GM23338 (cell line): ENCODE measurements at regions not wholly inside any gene's neighbourhood (a gene's known extent, or its start where the extent isn't known, plus 50 kb on each side); places are given as distances from the start of the nearest gene placed in this dataset.
A peak's percentile ranks its signal among the peaks of the same experiment; 100 is the strongest.

Source experiments
- ATAC-seq: fragments of 200-7000 bp; cut with Tn5 transposase; 3 replicates; pipeline ENCODE4 v1.9.1; 2020
- DNase-seq: peaks from one replicate; pipeline ENCODE4 v3.0.0-alpha.2; 2015; ENCODE audit warnings: low spot score
- H2AFZ ChIP-seq: fragments of 200-600 bp; sonication (generic); 2 replicates; pipeline ENCODE4 v1.8.0; 2016; ENCODE audit warnings: antibody characterized with exemption, mild to moderate bottlenecking, moderate library complexity
- H3F3A ChIP-seq: fragments of 200-600 bp; sonication (generic); replicated peaks from 2 replicates; pipeline ENCODE4 v1.8.0; 2017; ENCODE audit warnings: antibody characterized with exemption, mixed run types, low read depth
- H3K27ac ChIP-seq: fragments of 200-600 bp; sonication (generic); 2 replicates; pipeline ENCODE4 v1.6.1; 2016; ENCODE audit warnings: low read depth
- H3K27me3 ChIP-seq: fragments of 200-600 bp; sonication (generic); 2 replicates; pipeline ENCODE4 v1.8.0; 2016; ENCODE audit warnings: mild to moderate bottlenecking, mixed run types, moderate library complexity; ENCODE audit not compliant: insufficient read depth
- H3K36me3 ChIP-seq: fragments of 200-600 bp; sonication (generic); 2 replicates; pipeline ENCODE4 v1.8.0; 2016; ENCODE audit warnings: mild to moderate bottlenecking; ENCODE audit not compliant: insufficient read depth
- H3K4me1 ChIP-seq: fragments of 200-600 bp; sonication (generic); 2 replicates; pipeline ENCODE4 v1.8.0; 2016; ENCODE audit warnings: mild to moderate bottlenecking, moderate library complexity; ENCODE audit not compliant: insufficient read depth
- H3K4me2 ChIP-seq: fragments of 200-600 bp; sonication (generic); 2 replicates; pipeline ENCODE4 v1.7.1; 2017; ENCODE audit warnings: mixed run types
- H3K4me3 ChIP-seq: fragments of 200-600 bp; sonication (generic); 2 replicates; pipeline ENCODE4 v1.6.1; 2016; ENCODE audit warnings: mixed run types
- H3K79me2 ChIP-seq: fragments of 200-600 bp; sonication (generic); replicated peaks from 2 replicates; pipeline ENCODE4 v1.8.0; 2017; ENCODE audit warnings: mild to moderate bottlenecking; ENCODE audit not compliant: insufficient read depth
- H3K9me2 ChIP-seq: fragments of 200-600 bp; sonication (generic); 2 replicates; pipeline ENCODE4 v1.8.0; 2017; ENCODE audit not compliant: insufficient read depth
- H4K20me1 ChIP-seq: fragments of 200-600 bp; sonication (generic); replicated peaks from 2 replicates; pipeline ENCODE4 v1.8.0; 2017; ENCODE audit warnings: mild to moderate bottlenecking; ENCODE audit not compliant: insufficient read depth
- H3K27ac Mint-ChIP-seq: 2 replicates; pipeline ENCODE4 v1.8.0; 2020; ENCODE audit warnings: inconsistent platforms, mild to moderate bottlenecking, moderate library complexity, mixed read lengths
- H3K27me3 Mint-ChIP-seq: 3 replicates; pipeline ENCODE4 v1.8.0; 2022; ENCODE audit warnings: low read depth, mild to moderate bottlenecking, moderate library complexity, mixed read lengths, inconsistent platforms; ENCODE audit not compliant: insufficient read depth, poor library complexity
- H3K36me3 Mint-ChIP-seq: 3 replicates; pipeline ENCODE4 v1.8.0; 2021; ENCODE audit warnings: low read depth, mild to moderate bottlenecking, inconsistent platforms, moderate library complexity, mixed read lengths
- H3K4me1 Mint-ChIP-seq: 3 replicates; pipeline ENCODE4 v1.8.0; 2020; ENCODE audit warnings: mild to moderate bottlenecking, inconsistent platforms, mixed read lengths
- H3K4me3 Mint-ChIP-seq: 3 replicates; pipeline ENCODE4 v1.8.0; 2021; ENCODE audit warnings: moderate library complexity, mild to moderate bottlenecking, inconsistent platforms, mixed read lengths
- H3K9me3 Mint-ChIP-seq: 3 replicates; pipeline ENCODE4 v1.8.0; 2020; ENCODE audit warnings: moderate library complexity, mild to moderate bottlenecking, inconsistent platforms, mixed read lengths
- CTCF ChIP-seq, 2 experiments: fragments of 200-600 bp in 1 of 2; sonication (generic) in 1 of 2; conservative IDR thresholded peaks; 2 replicates each; pipeline versions ENCODE4 v1.5.1 to v1.6.1; 2016 to 2017; ENCODE audit warnings: antibody characterized with exemption in 2 of 2, low read depth in 2 of 2, mild to moderate bottlenecking in 2 of 2, moderate library complexity in 1 of 2
- EZH2 ChIP-seq: fragments of 200-600 bp; sonication (generic); IDR thresholded peaks from one replicate; pipeline ENCODE4 v1.8.0; 2017; ENCODE audit warnings: antibody characterized with exemption, mild to moderate bottlenecking, low read depth; ENCODE audit not compliant: unreplicated experiment
- EZH2phosphoT487 ChIP-seq: fragments of 200-600 bp; sonication (generic); IDR thresholded peaks from one replicate; pipeline ENCODE4 v1.8.1; 2018; ENCODE audit warnings: antibody characterized with exemption; ENCODE audit not compliant: unreplicated experiment
- JUNB ChIP-seq: IDR thresholded peaks from one replicate; pipeline ENCODE4 v1.6.1; 2016; ENCODE audit warnings: antibody characterized with exemption; ENCODE audit not compliant: unreplicated experiment
- NANOG ChIP-seq: IDR thresholded peaks from 2 replicates; pipeline ENCODE4 v1.6.1; 2016; ENCODE audit warnings: antibody characterized with exemption, borderline replicate concordance
- POLR2AphosphoS5 ChIP-seq: IDR thresholded peaks from 2 replicates; pipeline ENCODE4 v1.6.1; 2016; ENCODE audit warnings: antibody characterized with exemption, low read depth
- ZNF114 ChIP-seq: fragments of 250-450 bp; sonication (Bioruptor Pico); IDR thresholded peaks from 2 replicates; pipeline ENCODE4 v1.5.0; 2020; ENCODE audit warnings: mild to moderate bottlenecking, moderate library complexity
- ZNF331 ChIP-seq: fragments of 250-450 bp; sonication (Bioruptor Pico); IDR thresholded peaks from 2 replicates; pipeline ENCODE4 v1.5.0; 2020; ENCODE audit warnings: low read depth, mild to moderate bottlenecking, moderate library complexity
- TF ChIP-seq, protein P1 (sequence below): IDR thresholded peaks from 2 replicates; pipeline ENCODE4 v1.6.1; 2016; ENCODE audit warnings: antibody characterized with exemption

DNA sequence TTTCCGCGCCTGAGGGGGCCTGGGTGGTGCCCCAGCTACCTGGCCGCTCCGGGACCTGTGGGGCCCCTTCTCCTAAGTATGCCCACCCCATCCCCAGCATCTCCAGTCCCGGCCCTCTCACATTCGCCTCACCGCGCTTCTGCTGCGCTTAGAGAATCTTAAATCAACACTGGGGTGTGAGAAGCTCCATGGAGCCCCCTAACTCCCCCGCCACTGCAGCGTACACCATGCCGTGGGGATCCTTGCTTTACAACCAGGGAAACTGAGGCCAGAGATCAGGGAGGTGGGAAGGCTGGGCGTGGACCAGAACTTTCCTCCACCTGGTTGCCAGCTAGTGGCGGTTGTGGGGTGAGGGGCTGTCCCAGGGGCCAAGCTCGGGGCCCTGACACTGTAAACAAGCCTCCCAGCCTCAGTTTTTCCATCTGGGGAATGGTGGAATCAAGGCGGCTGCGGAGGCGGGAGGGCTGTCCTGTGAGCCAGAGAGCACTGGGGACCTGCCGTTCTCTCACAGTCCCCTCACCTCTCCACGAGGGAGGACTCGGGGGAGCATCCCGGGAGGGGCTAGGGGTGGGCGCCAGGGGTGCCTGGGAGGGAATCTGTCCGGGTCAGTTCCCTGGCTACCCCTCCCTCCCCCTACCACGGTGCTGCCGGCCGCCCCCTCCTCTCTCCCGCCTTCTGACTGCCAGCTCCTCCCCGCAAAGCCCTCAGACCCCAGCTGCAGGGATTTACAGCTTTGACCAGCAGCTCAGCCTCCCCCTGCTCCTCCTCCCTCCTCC is 161.2 kb downstream of the C9orf50 start:
- DNase-seq (no peak), ATAC-seq (peak; percentile 14)
- Histone ChIP-seq H3K27me3 (peaks cover 41% of the 10 kb centered on the region), H4K20me1 (no peaks in the 10 kb centered on the region), H3K36me3 (no peaks in the 10 kb centered on the region; the same call in 1 of the 2 replicates), H3K79me2 (no peaks in the 10 kb centered on the region), H3K4me2 (peak overlapping the region; percentile 98), H2AFZ (peak overlapping the region; percentile 80), H3K27ac (no peak overlapping the region), H3K4me3 (peak overlapping the region; percentile 75), H3K9me2 (0 out of 2 replicates have a peak, but pooled peaks cover 2% of the 10 kb centered on the region), H3F3A (no peaks in the 10 kb centered on the region; the same call in 1 of the 2 replicates), H3K4me1 (peaks cover 19% of the 10 kb centered on the region)
- peaks cover 7% of the 10 kb centered on the region; the same call in 2 of the 3 replicates for H3K4me1 Mint-ChIP-seq
- H3K9me3 Mint-ChIP-seq: no peaks in the 10 kb centered on the region
- TF ChIP-seq ZNF114 (CRISPR knock-in tag) (no peak), NANOG (no peak), JUNB (no peak), CTCF (conservative IDR thresholded peaks at IDR 0.05; ENCODE audit: low read depth in 2 of 2) (no peak), EZH2 (no peak), ZNF331 (CRISPR knock-in tag) (no peak), POLR2AphosphoS5 (no peak), EZH2phosphoT487 (no peak)
- TF ChIP-seq, protein P1, sequence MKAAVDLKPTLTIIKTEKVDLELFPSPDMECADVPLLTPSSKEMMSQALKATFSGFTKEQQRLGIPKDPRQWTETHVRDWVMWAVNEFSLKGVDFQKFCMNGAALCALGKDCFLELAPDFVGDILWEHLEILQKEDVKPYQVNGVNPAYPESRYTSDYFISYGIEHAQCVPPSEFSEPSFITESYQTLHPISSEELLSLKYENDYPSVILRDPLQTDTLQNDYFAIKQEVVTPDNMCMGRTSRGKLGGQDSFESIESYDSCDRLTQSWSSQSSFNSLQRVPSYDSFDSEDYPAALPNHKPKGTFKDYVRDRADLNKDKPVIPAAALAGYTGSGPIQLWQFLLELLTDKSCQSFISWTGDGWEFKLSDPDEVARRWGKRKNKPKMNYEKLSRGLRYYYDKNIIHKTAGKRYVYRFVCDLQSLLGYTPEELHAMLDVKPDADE: no peak
- H3K4me3 Mint-ChIP-seq: peak overlapping the region; percentile 79; the same call in 2 of the 3 replicates
- H3K27ac Mint-ChIP-seq: no peak overlapping the region
- H3K36me3 Mint-ChIP-seq: no peaks in the 10 kb centered on the region
- peaks cover 26% of the 10 kb centered on the region for H3K27me3 Mint-ChIP-seq

GRCh38 chr9:129458663-129459546 is 162.0 kb downstream of the C9orf50 start:
- Mint-ChIP-seq H3K4me1 (peaks cover 7% of the 10 kb centered on the region; the same call in 2 of the 3 replicates), H3K4me3 (no peak overlapping the region), H3K27me3 (peaks cover 26% of the 10 kb centered on the region), H3K9me3 (no peaks in the 10 kb centered on the region), H3K36me3 (no peaks in the 10 kb centered on the region), H3K27ac (no peak overlapping the region)
- Histone ChIP-seq H3K4me3 (peak overlapping the region; percentile 75), H4K20me1 (no peaks in the 10 kb centered on the region), H3K79me2 (no peaks in the 10 kb centered on the region), H3K9me2 (0 out of 2 replicates have a peak, but pooled peaks cover 2% of the 10 kb centered on the region), H3K4me1 (peaks cover 19% of the 10 kb centered on the region), H3K27me3 (peaks cover 41% of the 10 kb centered on the region), H3F3A (no peaks in the 10 kb centered on the region; the same call in 1 of the 2 replicates), H3K4me2 (peak overlapping the region; percentile 98), H3K27ac (no peak overlapping the region), H3K36me3 (no peaks in the 10 kb centered on the region; the same call in 1 of the 2 replicates), H2AFZ (peak overlapping the region; percentile 80)
- DNase-seq (peak; percentile 48), ATAC-seq (peak; percentile 13)
- TF ChIP-seq ZNF331 (CRISPR knock-in tag): no peak
- TF ChIP-seq CTCF (conservative IDR thresholded peaks at IDR 0.05; ENCODE audit: low read depth in 2 of 2): no peak
- no peak for TF ChIP-seq JUNB
- TF ChIP-seq NANOG: no peak
